ENCODE measurements at regions not wholly inside any gene's neighbourhood (a gene's known extent, or its start where the extent isn't known, plus 50 kb on each side); places are given as distances from the start of the nearest gene placed in this dataset.

DNA sequence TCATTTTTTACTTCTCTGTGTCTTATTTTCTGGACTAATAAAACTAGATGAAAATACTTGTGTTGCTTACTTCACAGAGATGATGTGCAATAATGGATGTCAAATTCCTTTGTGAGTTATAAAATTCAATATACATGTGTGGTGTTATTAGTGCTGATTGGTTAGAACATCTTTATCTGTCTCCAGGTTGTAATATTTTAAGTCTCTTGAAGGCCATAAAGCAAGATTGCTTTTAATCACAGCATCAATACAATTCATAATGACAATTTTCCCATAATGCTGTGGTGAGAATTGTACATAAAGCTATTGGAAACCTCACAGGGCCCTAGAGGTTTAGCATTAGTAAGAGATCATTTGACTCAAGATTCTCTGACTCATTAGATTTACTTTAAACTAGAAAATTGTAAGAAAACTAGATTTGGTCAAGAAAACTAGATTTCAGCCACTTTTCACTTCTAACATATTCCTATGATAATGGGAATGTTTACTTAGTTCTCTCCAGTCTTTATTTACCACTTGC, 963.7 kb downstream of the REEP3 start:
- TF ChIP-seq, protein P1, sequence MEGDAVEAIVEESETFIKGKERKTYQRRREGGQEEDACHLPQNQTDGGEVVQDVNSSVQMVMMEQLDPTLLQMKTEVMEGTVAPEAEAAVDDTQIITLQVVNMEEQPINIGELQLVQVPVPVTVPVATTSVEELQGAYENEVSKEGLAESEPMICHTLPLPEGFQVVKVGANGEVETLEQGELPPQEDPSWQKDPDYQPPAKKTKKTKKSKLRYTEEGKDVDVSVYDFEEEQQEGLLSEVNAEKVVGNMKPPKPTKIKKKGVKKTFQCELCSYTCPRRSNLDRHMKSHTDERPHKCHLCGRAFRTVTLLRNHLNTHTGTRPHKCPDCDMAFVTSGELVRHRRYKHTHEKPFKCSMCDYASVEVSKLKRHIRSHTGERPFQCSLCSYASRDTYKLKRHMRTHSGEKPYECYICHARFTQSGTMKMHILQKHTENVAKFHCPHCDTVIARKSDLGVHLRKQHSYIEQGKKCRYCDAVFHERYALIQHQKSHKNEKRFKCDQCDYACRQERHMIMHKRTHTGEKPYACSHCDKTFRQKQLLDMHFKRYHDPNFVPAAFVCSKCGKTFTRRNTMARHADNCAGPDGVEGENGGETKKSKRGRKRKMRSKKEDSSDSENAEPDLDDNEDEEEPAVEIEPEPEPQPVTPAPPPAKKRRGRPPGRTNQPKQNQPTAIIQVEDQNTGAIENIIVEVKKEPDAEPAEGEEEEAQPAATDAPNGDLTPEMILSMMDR (IDR thresholded peaks at IDR 0.05; ENCODE audit: insufficient read depth, low read length, poor library complexity, severe bottlenecking) = no peak
- TF ChIP-seq EZH2phosphoT487 (conservative IDR thresholded peaks at IDR 0.05; ENCODE audit: low read length) = no peak
